GM18502 (cell line): ENCODE measurements at regions not wholly inside any gene's neighbourhood (a gene's known extent, or its start where the extent isn't known, plus 50 kb on each side); places are given as distances from the start of the nearest gene placed in this dataset.

Experiments
- ATAC-seq: cut with Tn5 transposase; IDR thresholded peaks from one replicate; pipeline ENCODE4 v1.9.1; 2021; ENCODE audit warnings: mild to moderate bottlenecking; ENCODE audit not compliant: unreplicated experiment, poor library complexity

- ATAC-seq: peak; percentile 69
These were observed 230.5 kb upstream of the PROK2 start for GRCh38 chr3:72015463-72015862.

- no peak for ATAC-seq
These were observed 228.1 kb upstream of the PROK2 start for GRCh38 chr3:72013084-72013483.

- ATAC-seq: no peak
These were observed 227.4 kb upstream of the PROK2 start for GRCh38 chr3:72012363-72012762.

GRCh38 chr3:72011485-72011884 is 226.5 kb upstream of the PROK2 start:
- ATAC-seq: no peak

GRCh38 chr3:72009851-72010443 is 225.0 kb upstream of the PROK2 start:
- ATAC-seq: no peak

- ATAC-seq: no peak
These were observed 223.5 kb upstream of the PROK2 start for GRCh38 chr3:72008226-72008996.

GRCh38 chr3:72006631-72007556 is 221.9 kb upstream of the PROK2 start:
- no peak for ATAC-seq

GRCh38 chr3:72004749-72005292 is 219.9 kb upstream of the PROK2 start:
- ATAC-seq: no peak

- no peak for ATAC-seq
These were observed 219.0 kb upstream of the PROK2 start for GRCh38 chr3:72003936-72004335.

GRCh38 chr3:72001758-72002157 is 216.8 kb upstream of the PROK2 start:
- no peak for ATAC-seq

GRCh38 chr3:71998995-71999673 is 214.2 kb upstream of the PROK2 start:
- no peak for ATAC-seq

GRCh38 chr3:71997066-71997653 is 212.2 kb upstream of the PROK2 start:
- ATAC-seq: no peak

- no peak for ATAC-seq
These were observed 210.0 kb upstream of the PROK2 start for GRCh38 chr3:71994906-71995305.

- ATAC-seq: no peak
These were observed 209.3 kb upstream of the PROK2 start for GRCh38 chr3:71994203-71994602.

- ATAC-seq: no peak
These were observed 206.7 kb upstream of the PROK2 start for GRCh38 chr3:71991681-71992080.

- no peak for ATAC-seq
These were observed 206.1 kb upstream of the PROK2 start for GRCh38 chr3:71991046-71991445.

- ATAC-seq: no peak
These were observed 205.6 kb upstream of the PROK2 start for GRCh38 chr3:71990545-71990944.

- ATAC-seq: no peak
These were observed 204.2 kb upstream of the PROK2 start for GRCh38 chr3:71989165-71989564.

GRCh38 chr3:71987828-71988227 is 202.9 kb upstream of the PROK2 start:
- ATAC-seq: no peak
